Stomach (tissue), 8 donors: ENCODE measurements at regions not wholly inside any gene's neighbourhood (a gene's known extent, or its start where the extent isn't known, plus 50 kb on each side); places are given as distances from the start of the nearest gene placed in this dataset.

Experiments used
- DNase-seq, 2 donors: peaks; one replicate each; pipeline versions ENCODE4 v3.0.0 to v3.0.0-alpha.2; 2013 to 2019
- H3K27ac ChIP-seq, 5 donors: fragments of 200-600 bp in 4 of 5; sonication (generic) in 4 of 5; one replicate each; pipeline ENCODE4 v1.5.1; 2013 to 2019; ENCODE audit warnings: mild to moderate bottlenecking in 1 of 5, moderate library complexity in 1 of 5
- H3K27me3 ChIP-seq, 3 donors: fragments of 200-600 bp; sonication (generic); one replicate each; pipeline ENCODE4 v1.5.1; 2017 to 2019; ENCODE audit warnings: mixed run types in 1 of 3
- H3K36me3 ChIP-seq, 4 donors: fragments of 200-600 bp; sonication (generic); 1 replicate in 3 of 4; 2 replicates in 1 of 4; pipeline ENCODE4 v1.5.1; 2016 to 2019
- H3K4me1 ChIP-seq, 4 donors: fragments of 200-600 bp; sonication (generic); one replicate each; pipeline ENCODE4 v1.5.1; 2016 to 2019
- H3K4me3 ChIP-seq, 4 donors: fragments of 200-600 bp; sonication (generic) in 3 of 4; one replicate each; pipeline ENCODE4 v1.5.1; 2016 to 2019; ENCODE audit warnings: mild to moderate bottlenecking in 1 of 4
- H3K9me3 ChIP-seq, 4 donors: fragments of 200-600 bp; sonication (generic); one replicate each; pipeline ENCODE4 v1.5.1; 2016 to 2019
- CTCF ChIP-seq, 7 experiments: fragments of 450-650 bp in 4 of 7; fragments of 200-600 bp in 3 of 7; sonication (generic) in 3 of 7; IDR thresholded peaks; one replicate each; pipeline ENCODE4 v1.5.1; 2016 to 2019; ENCODE audit warnings: antibody characterized with exemption in 7 of 7, control low read depth in 2 of 7, mild to moderate bottlenecking in 1 of 7
- EP300 ChIP-seq: sonication (generic); formaldehyde crosslinking; IDR thresholded peaks from one replicate; pipeline ENCODE4 v1.6.1; 2017; ENCODE audit warnings: antibody characterized with exemption
- POLR2A ChIP-seq, 4 donors: fragments of 450-650 bp; IDR thresholded peaks; one replicate each; pipeline ENCODE4 v1.6.1; 2016; ENCODE audit warnings: antibody characterized with exemption in 4 of 4, control low read depth in 2 of 4, mild to moderate bottlenecking in 1 of 4, moderate library complexity in 1 of 4
- POLR2AphosphoS5 ChIP-seq, 3 donors: sonication (generic); formaldehyde crosslinking; IDR thresholded peaks; one replicate each; pipeline ENCODE4 v1.6.1; 2016; ENCODE audit warnings: antibody characterized with exemption in 3 of 3
- WGBS, 5 donors: extraction: QIAGEN DNeasy Blood & Tissue Kit in 3 of 5; methylation state at CpG; one replicate each; pipeline versions ENCODE4 v1.1.5 to v1.1.7; 2013 to 2018; 5-methylcytosine and 5-hydroxymethylcytosine counted together
- intact Hi-C: fragments of 100-400 bp; cut with DNase I; formaldehyde crosslinking; loops from one replicate; pipeline ENCODE4 v1.15.1; 2023; ENCODE audit warnings: low total_unique reads
- donor health status: healthy with polysubstance abuse.
- donor health status: Bipolar disorder and iron deficiency.
- donor health status: healthy.

DNA sequence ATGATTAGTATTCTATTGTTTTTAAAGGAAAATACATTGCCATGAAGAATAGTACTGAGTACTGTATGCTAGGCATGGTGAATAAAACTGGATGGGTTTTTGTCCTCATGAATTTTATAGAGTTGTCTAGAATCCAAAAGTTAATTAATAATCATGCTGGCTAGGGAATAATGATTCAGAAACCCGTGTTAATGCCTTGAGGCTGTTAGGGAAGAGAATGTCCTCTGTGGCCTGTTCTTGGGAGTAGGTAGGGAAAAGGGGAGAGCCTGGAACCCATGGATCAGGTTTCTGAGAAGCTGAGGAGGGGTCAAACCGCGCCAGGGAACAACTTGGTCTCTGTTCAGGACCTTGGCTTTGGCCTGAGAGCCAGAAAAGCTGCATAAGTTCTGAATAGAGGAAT lies 1376.3 kb upstream of the SLC10A2 start:
- DNase-seq: no peak
- no peak for TF ChIP-seq CTCF (IDR thresholded peaks at IDR 0.05)
- no peak for TF ChIP-seq POLR2A (IDR thresholded peaks at IDR 0.05)
- no peaks in the 10 kb centered on the region for H3K9me3 ChIP-seq
- intact Hi-C loops: no loop called here
- no peaks in the 10 kb centered on the region for H3K27me3 ChIP-seq
- WGBS, 5 donors: 38 to 70% (median 67%) methylated on average over 3 of the region's 3 CpGs
- no peak overlapping the region for H3K27ac ChIP-seq
- H3K36me3 ChIP-seq: no peaks in the 10 kb centered on the region
- H3K4me3 ChIP-seq: no peak overlapping the region
- H3K4me1 ChIP-seq: no peaks in the 10 kb centered on the region

- Histone ChIP-seq H3K27ac (no peak overlapping the region), H3K4me1 (no peaks in the 10 kb centered on the region), H3K4me3 (no peak overlapping the region), H3K9me3 (no peaks in the 10 kb centered on the region), H3K36me3 (no peaks in the 10 kb centered on the region), H3K27me3 (no peaks in the 10 kb centered on the region)
- 55 to 74% (median 67%) methylated on average over 2 of the region's 2 CpGs for WGBS, 5 donors
- intact Hi-C loops: no loop called here
- no peak for DNase-seq
- TF ChIP-seq POLR2A (IDR thresholded peaks at IDR 0.05): no peak
- TF ChIP-seq POLR2AphosphoS5 (IDR thresholded peaks at IDR 0.05): no peak
- TF ChIP-seq CTCF (IDR thresholded peaks at IDR 0.05): no peak
- TF ChIP-seq EP300: no peak
These were observed 1370.3 kb upstream of the SLC10A2 start for GRCh38 chr13:104436555-104436954.

GRCh38 chr13:104431895-104432294 lies 1365.7 kb upstream of the SLC10A2 start:
- Histone ChIP-seq H3K27me3 (no peaks in the 10 kb centered on the region), H3K9me3 (no peaks in the 10 kb centered on the region), H3K36me3 (no peaks in the 10 kb centered on the region), H3K4me1 (no peaks in the 10 kb centered on the region), H3K27ac (no peak overlapping the region), H3K4me3 (no peak overlapping the region)
- WGBS, 5 donors: 85 to 92% (median 87%) methylated on average over 1 of the region's 1 CpG
- TF ChIP-seq CTCF (IDR thresholded peaks at IDR 0.05): no peak
- no peak for TF ChIP-seq EP300
- no peak for TF ChIP-seq POLR2AphosphoS5 (IDR thresholded peaks at IDR 0.05)
- TF ChIP-seq POLR2A (IDR thresholded peaks at IDR 0.05): no peak
- DNase-seq: no peak
- intact Hi-C loops: no loop called here

DNA sequence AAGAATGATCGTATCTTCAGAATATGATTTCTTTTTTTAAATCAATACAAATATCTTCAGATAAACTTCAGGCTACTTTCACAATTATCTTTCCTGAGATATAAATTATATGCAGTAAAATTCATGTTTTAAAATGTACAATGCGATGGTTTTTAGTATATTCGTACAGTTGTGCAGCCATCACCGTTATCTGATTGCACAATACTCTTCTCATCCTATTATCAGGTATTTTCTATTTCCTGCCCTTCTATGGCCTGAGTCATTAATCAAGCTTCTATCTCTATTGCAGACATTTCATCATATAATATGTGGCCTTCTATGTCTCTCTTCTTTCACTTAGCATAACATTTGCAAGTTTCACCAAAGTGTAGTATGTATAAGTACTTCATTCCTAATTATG lies 1360.2 kb upstream of the SLC10A2 start:
- intact Hi-C loops: no loop called here
- H3K4me1 ChIP-seq: no peaks in the 10 kb centered on the region
- WGBS, 5 donors: 84 to 95% (median 92%) methylated on average over 4 of the region's 4 CpGs
- H3K36me3 ChIP-seq: no peaks in the 10 kb centered on the region
- DNase-seq: no peak
- H3K9me3 ChIP-seq: no peaks in the 10 kb centered on the region
- H3K27me3 ChIP-seq: no peaks in the 10 kb centered on the region
- TF ChIP-seq POLR2AphosphoS5 (IDR thresholded peaks at IDR 0.05) (no peak), EP300 (no peak), POLR2A (IDR thresholded peaks at IDR 0.05) (no peak), CTCF (IDR thresholded peaks at IDR 0.05) (no peak)
- H3K4me3 ChIP-seq: no peak overlapping the region
- H3K27ac ChIP-seq: no peak overlapping the region

GRCh38 chr13:104422668-104423067 lies 1356.5 kb upstream of the SLC10A2 start:
- Histone ChIP-seq H3K27me3 (no peaks in the 10 kb centered on the region), H3K4me3 (no peak overlapping the region), H3K4me1 (no peaks in the 10 kb centered on the region), H3K36me3 (no peaks in the 10 kb centered on the region), H3K27ac (no peak overlapping the region), H3K9me3 (no peaks in the 10 kb centered on the region)
- TF ChIP-seq POLR2A (IDR thresholded peaks at IDR 0.05) (no peak), CTCF (IDR thresholded peaks at IDR 0.05) (no peak), EP300 (no peak), POLR2AphosphoS5 (IDR thresholded peaks at IDR 0.05) (no peak)
- intact Hi-C loops: no loop called here
- no peak for DNase-seq
- WGBS, 5 donors: 36 to 53% (median 45%) methylated on average over 4 of the region's 4 CpGs
